OCI-LY1 (cell line): ENCODE measurements at regions not wholly inside any gene's neighbourhood (a gene's known extent, or its start where the extent isn't known, plus 50 kb on each side); places are given as distances from the start of the nearest gene placed in this dataset.

Source experiments
- H2AFZ ChIP-seq: fragments of 200-600 bp; sonication (generic), shearing (Covaris generic); 2 replicates; pipeline ENCODE4 v1.6.0; 2014; ENCODE audit warnings: antibody characterized with exemption, mild to moderate bottlenecking, low read length
- H3F3A ChIP-seq: fragments of 200-600 bp; sonication (generic), shearing (Covaris generic); 2 replicates; pipeline ENCODE4 v1.6.0; 2014; ENCODE audit warnings: mild to moderate bottlenecking, antibody characterized with exemption, low read length, moderate library complexity; ENCODE audit not compliant: insufficient read depth
- H3K27ac ChIP-seq: fragments of 200-600 bp; sonication (generic); 2 replicates; pipeline ENCODE4 v1.5.1; 2014; ENCODE audit warnings: low read length, mixed run types, mild to moderate bottlenecking, low read depth; ENCODE audit not compliant: poor library complexity, severe bottlenecking
- H3K27me3 ChIP-seq: fragments of 200-600 bp; sonication (generic); 2 replicates; pipeline ENCODE4 v1.6.0; 2014; ENCODE audit warnings: antibody characterized with exemption, mild to moderate bottlenecking, low read length, moderate library complexity; ENCODE audit not compliant: insufficient read depth
- H3K36me3 ChIP-seq: fragments of 200-600 bp; sonication (generic); 2 replicates; pipeline ENCODE4 v1.6.1; 2014; ENCODE audit warnings: mild to moderate bottlenecking, antibody characterized with exemption, low read length, moderate library complexity, mixed read lengths; ENCODE audit not compliant: insufficient read depth
- H3K4me1 ChIP-seq: fragments of 200-600 bp; sonication (generic); 2 replicates; pipeline ENCODE4 v1.5.1; 2014; ENCODE audit warnings: mild to moderate bottlenecking, low read length, moderate library complexity; ENCODE audit not compliant: insufficient read depth, severe bottlenecking
- H3K4me2 ChIP-seq: fragments of 200-600 bp; sonication (generic), shearing (Covaris generic); 2 replicates; pipeline ENCODE4 v1.6.1; 2014; ENCODE audit warnings: low read length
- H3K4me3 ChIP-seq: fragments of 200-600 bp; sonication (generic); 2 replicates; pipeline ENCODE4 v1.5.1; 2014; ENCODE audit warnings: low read length, low read depth, mild to moderate bottlenecking, mixed read lengths; ENCODE audit not compliant: poor library complexity, severe bottlenecking
- H3K79me2 ChIP-seq: fragments of 200-600 bp; shearing (Covaris generic); 2 replicates; pipeline ENCODE4 v1.6.1; 2016; ENCODE audit warnings: mixed run types, low read length, mixed read lengths; ENCODE audit not compliant: insufficient read depth
- H3K9ac ChIP-seq: fragments of 200-600 bp; sonication (generic), shearing (Covaris generic); 2 replicates; pipeline ENCODE4 v1.6.1; 2014; ENCODE audit warnings: mild to moderate bottlenecking, low read length, mixed read lengths
- H3K9me2 ChIP-seq: fragments of 200-600 bp; sonication (generic), shearing (Covaris generic); 2 replicates; pipeline ENCODE4 v1.6.1; 2014; ENCODE audit warnings: low read depth, mild to moderate bottlenecking, low read length, mixed read lengths
- H3K9me3 ChIP-seq: fragments of 200-600 bp; shearing (Covaris generic); 2 replicates; pipeline ENCODE4 v1.6.1; 2014; ENCODE audit warnings: low read length, mixed read lengths
- H4K20me1 ChIP-seq: fragments of 200-600 bp; sonication (generic), shearing (Covaris generic); 2 replicates; pipeline ENCODE4 v1.6.0; 2016; ENCODE audit warnings: mild to moderate bottlenecking, low read length; ENCODE audit not compliant: insufficient read depth
- CTCF ChIP-seq: fragments of 200-600 bp; sonication (generic), shearing (Covaris generic); IDR thresholded peaks from 2 replicates; pipeline ENCODE4 v1.5.1; 2017; ENCODE audit warnings: mild to moderate bottlenecking, antibody characterized with exemption, low read length, moderate library complexity, mixed read lengths
- EZH2 ChIP-seq: fragments of 200-600 bp; sonication (generic), shearing (Covaris generic); IDR thresholded peaks from 2 replicates; pipeline ENCODE4 v1.8.0; 2017; ENCODE audit warnings: borderline replicate concordance, mixed run types, mild to moderate bottlenecking, antibody characterized with exemption, low read length, moderate library complexity, mixed read lengths

GRCh38 chr3:147713234-147714133 is 304.3 kb downstream of the ZIC1 start:
- Histone ChIP-seq H3K9me3 (no peaks in the 10 kb centered on the region), H3K4me1 (no peaks in the 10 kb centered on the region), H3K27ac (no peak overlapping the region), H3K4me2 (no peak overlapping the region), H2AFZ (no peak overlapping the region), H3F3A (no peaks in the 10 kb centered on the region), H3K9me2 (peaks cover 5% of the 10 kb centered on the region; the same call in 1 of the 2 replicates), H3K27me3 (no peaks in the 10 kb centered on the region), H4K20me1 (no peaks in the 10 kb centered on the region), H3K9ac (no peak overlapping the region), H3K4me3 (no peak overlapping the region), H3K79me2 (0 out of 2 replicates have a peak, but pooled peaks cover 3% of the 10 kb centered on the region), H3K36me3 (no peaks in the 10 kb centered on the region)
- no peak for TF ChIP-seq EZH2
- TF ChIP-seq CTCF = no peak

GRCh38 chr3:147729641-147730040 is 320.5 kb downstream of the ZIC1 start:
- Histone ChIP-seq H3K36me3 (no peaks in the 10 kb centered on the region), H3K4me1 (no peaks in the 10 kb centered on the region), H3K27me3 (no peaks in the 10 kb centered on the region), H3K4me3 (no peak overlapping the region), H3K27ac (no peak overlapping the region), H3K9me3 (no peaks in the 10 kb centered on the region), H3K9me2 (no peaks in the 10 kb centered on the region), H3K9ac (no peak overlapping the region), H2AFZ (no peak overlapping the region), H3K4me2 (no peak overlapping the region), H3F3A (no peaks in the 10 kb centered on the region), H4K20me1 (no peaks in the 10 kb centered on the region), H3K79me2 (no peaks in the 10 kb centered on the region)
- TF ChIP-seq CTCF (no peak), EZH2 (no peak)

GRCh38 chr3:147730284-147730683 is 321.1 kb downstream of the ZIC1 start:
- H3K27ac ChIP-seq = no peak overlapping the region
- no peak overlapping the region for H3K4me3 ChIP-seq
- H3K79me2 ChIP-seq = no peaks in the 10 kb centered on the region
- H2AFZ ChIP-seq = no peak overlapping the region
- H3K36me3 ChIP-seq = no peaks in the 10 kb centered on the region
- no peak overlapping the region for H3K4me2 ChIP-seq
- no peaks in the 10 kb centered on the region for H3K27me3 ChIP-seq
- no peaks in the 10 kb centered on the region for H4K20me1 ChIP-seq
- no peak overlapping the region for H3K9ac ChIP-seq
- no peaks in the 10 kb centered on the region for H3K9me2 ChIP-seq
- H3K9me3 ChIP-seq = no peaks in the 10 kb centered on the region
- H3K4me1 ChIP-seq = no peaks in the 10 kb centered on the region
- TF ChIP-seq CTCF (no peak), EZH2 (no peak)
- H3F3A ChIP-seq = no peaks in the 10 kb centered on the region
